GM23338 (cell line): ENCODE measurements at regions not wholly inside any gene's neighbourhood (a gene's known extent, or its start where the extent isn't known, plus 50 kb on each side); places are given as distances from the start of the nearest gene placed in this dataset.

ENCODE experiments used
- ATAC-seq: fragments of 200-7000 bp; cut with Tn5 transposase; 3 replicates; pipeline ENCODE4 v1.9.1; 2020
- DNase-seq: peaks from one replicate; pipeline ENCODE4 v3.0.0-alpha.2; 2015; ENCODE audit warnings: low spot score
- H2AFZ ChIP-seq: fragments of 200-600 bp; sonication (generic); 2 replicates; pipeline ENCODE4 v1.8.0; 2016; ENCODE audit warnings: antibody characterized with exemption, mild to moderate bottlenecking, moderate library complexity
- H3F3A ChIP-seq: fragments of 200-600 bp; sonication (generic); replicated peaks from 2 replicates; pipeline ENCODE4 v1.8.0; 2017; ENCODE audit warnings: antibody characterized with exemption, mixed run types, low read depth
- H3K27ac ChIP-seq: fragments of 200-600 bp; sonication (generic); 2 replicates; pipeline ENCODE4 v1.6.1; 2016; ENCODE audit warnings: low read depth
- H3K27me3 ChIP-seq: fragments of 200-600 bp; sonication (generic); 2 replicates; pipeline ENCODE4 v1.8.0; 2016; ENCODE audit warnings: mild to moderate bottlenecking, mixed run types, moderate library complexity; ENCODE audit not compliant: insufficient read depth
- H3K36me3 ChIP-seq: fragments of 200-600 bp; sonication (generic); 2 replicates; pipeline ENCODE4 v1.8.0; 2016; ENCODE audit warnings: mild to moderate bottlenecking; ENCODE audit not compliant: insufficient read depth
- H3K4me1 ChIP-seq: fragments of 200-600 bp; sonication (generic); 2 replicates; pipeline ENCODE4 v1.8.0; 2016; ENCODE audit warnings: mild to moderate bottlenecking, moderate library complexity; ENCODE audit not compliant: insufficient read depth
- H3K4me2 ChIP-seq: fragments of 200-600 bp; sonication (generic); 2 replicates; pipeline ENCODE4 v1.7.1; 2017; ENCODE audit warnings: mixed run types
- H3K4me3 ChIP-seq: fragments of 200-600 bp; sonication (generic); 2 replicates; pipeline ENCODE4 v1.6.1; 2016; ENCODE audit warnings: mixed run types
- H3K79me2 ChIP-seq: fragments of 200-600 bp; sonication (generic); replicated peaks from 2 replicates; pipeline ENCODE4 v1.8.0; 2017; ENCODE audit warnings: mild to moderate bottlenecking; ENCODE audit not compliant: insufficient read depth
- H3K9me2 ChIP-seq: fragments of 200-600 bp; sonication (generic); 2 replicates; pipeline ENCODE4 v1.8.0; 2017; ENCODE audit not compliant: insufficient read depth
- H4K20me1 ChIP-seq: fragments of 200-600 bp; sonication (generic); replicated peaks from 2 replicates; pipeline ENCODE4 v1.8.0; 2017; ENCODE audit warnings: mild to moderate bottlenecking; ENCODE audit not compliant: insufficient read depth
- H3K27ac Mint-ChIP-seq: 2 replicates; pipeline ENCODE4 v1.8.0; 2020; ENCODE audit warnings: inconsistent platforms, mild to moderate bottlenecking, moderate library complexity, mixed read lengths
- H3K27me3 Mint-ChIP-seq: 3 replicates; pipeline ENCODE4 v1.8.0; 2022; ENCODE audit warnings: low read depth, mild to moderate bottlenecking, moderate library complexity, mixed read lengths, inconsistent platforms; ENCODE audit not compliant: insufficient read depth, poor library complexity
- H3K36me3 Mint-ChIP-seq: 3 replicates; pipeline ENCODE4 v1.8.0; 2021; ENCODE audit warnings: low read depth, mild to moderate bottlenecking, inconsistent platforms, moderate library complexity, mixed read lengths
- H3K4me1 Mint-ChIP-seq: 3 replicates; pipeline ENCODE4 v1.8.0; 2020; ENCODE audit warnings: mild to moderate bottlenecking, inconsistent platforms, mixed read lengths
- H3K4me3 Mint-ChIP-seq: 3 replicates; pipeline ENCODE4 v1.8.0; 2021; ENCODE audit warnings: moderate library complexity, mild to moderate bottlenecking, inconsistent platforms, mixed read lengths
- H3K9me3 Mint-ChIP-seq: 3 replicates; pipeline ENCODE4 v1.8.0; 2020; ENCODE audit warnings: moderate library complexity, mild to moderate bottlenecking, inconsistent platforms, mixed read lengths
- CREB1 ChIP-seq: fragments of 250-450 bp; sonication (Bioruptor Pico); IDR thresholded peaks from 2 replicates; pipeline ENCODE4 v1.5.0; 2020; ENCODE audit warnings: low read depth, mild to moderate bottlenecking, moderate library complexity
- CTCF ChIP-seq, 2 experiments: fragments of 200-600 bp in 1 of 2; sonication (generic) in 1 of 2; conservative IDR thresholded peaks; 2 replicates each; pipeline versions ENCODE4 v1.5.1 to v1.6.1; 2016 to 2017; ENCODE audit warnings: antibody characterized with exemption in 2 of 2, low read depth in 2 of 2, mild to moderate bottlenecking in 2 of 2, moderate library complexity in 1 of 2
- ETS1 ChIP-seq: IDR thresholded peaks from 2 replicates; pipeline ENCODE4 v1.6.1; 2016; ENCODE audit warnings: antibody characterized with exemption
- EZH2 ChIP-seq: fragments of 200-600 bp; sonication (generic); IDR thresholded peaks from one replicate; pipeline ENCODE4 v1.8.0; 2017; ENCODE audit warnings: antibody characterized with exemption, mild to moderate bottlenecking, low read depth; ENCODE audit not compliant: unreplicated experiment
- JUNB ChIP-seq: IDR thresholded peaks from one replicate; pipeline ENCODE4 v1.6.1; 2016; ENCODE audit warnings: antibody characterized with exemption; ENCODE audit not compliant: unreplicated experiment
- NANOG ChIP-seq: IDR thresholded peaks from 2 replicates; pipeline ENCODE4 v1.6.1; 2016; ENCODE audit warnings: antibody characterized with exemption, borderline replicate concordance
- POLR2AphosphoS5 ChIP-seq: IDR thresholded peaks from 2 replicates; pipeline ENCODE4 v1.6.1; 2016; ENCODE audit warnings: antibody characterized with exemption, low read depth
- STAT1 ChIP-seq: IDR thresholded peaks from one replicate; pipeline ENCODE4 v1.6.1; 2016; ENCODE audit warnings: antibody characterized with exemption; ENCODE audit not compliant: unreplicated experiment
- ZNF114 ChIP-seq: fragments of 250-450 bp; sonication (Bioruptor Pico); IDR thresholded peaks from 2 replicates; pipeline ENCODE4 v1.5.0; 2020; ENCODE audit warnings: mild to moderate bottlenecking, moderate library complexity
- ZNF331 ChIP-seq: fragments of 250-450 bp; sonication (Bioruptor Pico); IDR thresholded peaks from 2 replicates; pipeline ENCODE4 v1.5.0; 2020; ENCODE audit warnings: low read depth, mild to moderate bottlenecking, moderate library complexity
- ZNF462 ChIP-seq: fragments of 250-450 bp; sonication (Bioruptor Pico); IDR thresholded peaks from 2 replicates; pipeline ENCODE4 v1.5.0; 2020; ENCODE audit warnings: mild to moderate bottlenecking, moderate library complexity

GRCh38 chr4:180398564-180398963, 1844.6 kb upstream of the TENM3 start (continued):
- no peak for TF ChIP-seq CTCF (conservative IDR thresholded peaks at IDR 0.05; ENCODE audit: low read depth in 2 of 2)

GRCh38 chr4:180407275-180407885, 1835.8 kb upstream of the TENM3 start:
- no peak for ATAC-seq
- no peak overlapping the region for H3K4me3 ChIP-seq
- no peak overlapping the region for H3K27ac Mint-ChIP-seq
- TF ChIP-seq EZH2 = no peak
- no peak for TF ChIP-seq NANOG
- no peak for TF ChIP-seq CREB1 (CRISPR knock-in tag)
- no peak for TF ChIP-seq ZNF462
- no peak for TF ChIP-seq CTCF (conservative IDR thresholded peaks at IDR 0.05; ENCODE audit: low read depth in 2 of 2)
- TF ChIP-seq POLR2AphosphoS5 = no peak
- no peak for TF ChIP-seq JUNB
- no peak for TF ChIP-seq ETS1
- TF ChIP-seq ZNF331 (CRISPR knock-in tag) = no peak
- no peak for TF ChIP-seq STAT1
- no peak for TF ChIP-seq ZNF114 (CRISPR knock-in tag)

More at GRCh38 chr4:180407275-180407885, 1835.8 kb upstream of the TENM3 start:
- no peaks in the 10 kb centered on the region for H3F3A ChIP-seq
- Mint-ChIP-seq H3K9me3 (no peaks in the 10 kb centered on the region), H3K27me3 (no peaks in the 10 kb centered on the region), H3K4me1 (no peaks in the 10 kb centered on the region), H3K36me3 (no peaks in the 10 kb centered on the region), H3K4me3 (no peak overlapping the region)
- H3K9me2 ChIP-seq = peaks cover 4% of the 10 kb centered on the region; the same call in 1 of the 2 replicates
- no peak for DNase-seq
- H3K4me1 ChIP-seq = no peaks in the 10 kb centered on the region
- H3K79me2 ChIP-seq = no peaks in the 10 kb centered on the region
- no peaks in the 10 kb centered on the region for H3K27me3 ChIP-seq
- H4K20me1 ChIP-seq = no peaks in the 10 kb centered on the region
- no peak overlapping the region for H3K27ac ChIP-seq
- H3K4me2 ChIP-seq = no peak overlapping the region
- no peak overlapping the region for H2AFZ ChIP-seq
- no peaks in the 10 kb centered on the region for H3K36me3 ChIP-seq
